Breast epithelium (tissue), 4 donors: ENCODE measurements at regions not wholly inside any gene's neighbourhood (a gene's known extent, or its start where the extent isn't known, plus 50 kb on each side); places are given as distances from the start of the nearest gene placed in this dataset.

Experiments used
- DNase-seq, 2 donors: peaks; one replicate each; pipeline ENCODE4 v3.0.0-alpha.2; 2019; ENCODE audit warnings: low spot score in 2 of 2
- H3K27ac ChIP-seq, 2 donors: fragments of 200-600 bp; sonication (generic) in 1 of 2; one replicate each; pipeline ENCODE4 v1.5.1; 2016 to 2019; ENCODE audit warnings: mild to moderate bottlenecking in 1 of 2
- H3K27me3 ChIP-seq, 2 donors: fragments of 200-600 bp; sonication (generic) in 1 of 2; one replicate each; pipeline versions ENCODE4 v1.5.1 to v1.6.0; 2017 to 2019; ENCODE audit warnings: control low read depth in 1 of 2, mild to moderate bottlenecking in 1 of 2
- H3K36me3 ChIP-seq: fragments of 200-600 bp; one replicate; pipeline ENCODE4 v1.5.1; 2019
- H3K4me1 ChIP-seq, 2 donors: fragments of 200-600 bp; sonication (generic); one replicate each; pipeline ENCODE4 v1.5.1; 2016 to 2019; ENCODE audit warnings: control low read depth in 1 of 2
- H3K4me3 ChIP-seq, 3 donors: fragments of 200-600 bp; sonication (generic); 1 replicate in 2 of 3; 2 replicates in 1 of 3; pipeline ENCODE4 v1.5.1; 2016 to 2019; ENCODE audit warnings: mild to moderate bottlenecking in 3 of 3, moderate library complexity in 2 of 3
- H3K9me3 ChIP-seq, 2 donors: fragments of 200-600 bp; sonication (generic) in 1 of 2; one replicate each; pipeline ENCODE4 v1.5.1; 2016 to 2019; ENCODE audit warnings: control low read depth in 1 of 2
- CTCF ChIP-seq, 3 donors: fragments of 450-650 bp; IDR thresholded peaks; one replicate each; pipeline ENCODE4 v1.5.1; 2016 to 2017; ENCODE audit warnings: antibody characterized with exemption in 3 of 3, mild to moderate bottlenecking in 3 of 3, moderate library complexity in 3 of 3
- POLR2A ChIP-seq: fragments of 450-650 bp; IDR thresholded peaks from one replicate; pipeline ENCODE4 v1.6.1; 2016; ENCODE audit warnings: antibody characterized with exemption, mild to moderate bottlenecking, moderate library complexity
- POLR2AphosphoS5 ChIP-seq, 3 donors: sonication (generic); formaldehyde crosslinking; IDR thresholded peaks; one replicate each; pipeline ENCODE4 v1.6.1; 2017; ENCODE audit warnings: antibody characterized with exemption in 3 of 3
- intact Hi-C: fragments of 100-400 bp; cut with DNase I; formaldehyde crosslinking; loops from one replicate; pipeline ENCODE4 v1.15.1; 2023; ENCODE audit warnings: low total_unique reads

GRCh38 chr1:185404291-185404690 is 87.2 kb upstream of the IVNS1ABP start:
- Histone ChIP-seq H3K4me3 (peak overlapping the region; percentile 4 to 36 (median 31)), H3K9me3 (no peaks in the 10 kb centered on the region), H3K27ac (no peak overlapping the region), H3K4me1 (no peaks in the 10 kb centered on the region), H3K36me3 (no peaks in the 10 kb centered on the region), H3K27me3 (no peaks in the 10 kb centered on the region)
- intact Hi-C loops: no loop called here
- DNase-seq: no peak
- TF ChIP-seq POLR2AphosphoS5 (IDR thresholded peaks at IDR 0.05) (no peak), CTCF (IDR thresholded peaks at IDR 0.05) (no peak), POLR2A (no peak)

- DNase-seq: no peak
- Histone ChIP-seq H3K4me3 (no peak overlapping the region), H3K36me3 (no peaks in the 10 kb centered on the region), H3K9me3 (no peaks in the 10 kb centered on the region), H3K27ac (no peak overlapping the region), H3K4me1 (no peaks in the 10 kb centered on the region), H3K27me3 (no peaks in the 10 kb centered on the region)
- intact Hi-C loops: no loop called here
- no peak for TF ChIP-seq POLR2AphosphoS5 (IDR thresholded peaks at IDR 0.05)
- TF ChIP-seq CTCF (IDR thresholded peaks at IDR 0.05): no peak
- TF ChIP-seq POLR2A: no peak
Observed at GRCh38 chr1:185402930-185403329, 85.9 kb upstream of the IVNS1ABP start.

- TF ChIP-seq POLR2A: no peak
- Histone ChIP-seq H3K9me3 (no peaks in the 10 kb centered on the region), H3K27ac (no peak overlapping the region), H3K36me3 (no peaks in the 10 kb centered on the region), H3K27me3 (no peaks in the 10 kb centered on the region), H3K4me1 (no peaks in the 10 kb centered on the region), H3K4me3 (no peak overlapping the region)
- DNase-seq: no peak
- intact Hi-C loops: no loop called here
Observed at GRCh38 chr1:185401019-185401418, 84.0 kb upstream of the IVNS1ABP start.

DNA sequence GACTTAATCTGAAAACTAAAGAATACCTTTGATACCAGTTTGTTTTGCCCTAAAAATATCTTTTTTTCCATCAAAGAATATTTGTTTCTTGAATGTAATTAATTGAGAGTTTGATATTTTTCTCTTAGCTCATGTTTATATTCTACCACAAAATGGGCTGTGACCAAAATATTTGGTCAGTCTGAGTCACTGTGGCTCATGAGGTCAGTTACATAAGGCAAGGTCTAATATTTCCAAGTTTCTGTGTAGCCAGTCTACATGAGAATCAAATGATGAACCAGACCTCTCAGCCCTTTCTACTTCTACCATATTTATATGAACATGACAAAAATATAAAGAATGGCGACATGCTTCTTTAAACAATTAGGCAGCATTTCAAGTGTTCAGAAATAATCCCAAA is 83.0 kb upstream of the IVNS1ABP start:
- Histone ChIP-seq H3K27ac (no peak overlapping the region), H3K36me3 (no peaks in the 10 kb centered on the region), H3K27me3 (no peaks in the 10 kb centered on the region), H3K9me3 (no peaks in the 10 kb centered on the region), H3K4me3 (no peak overlapping the region), H3K4me1 (no peaks in the 10 kb centered on the region)
- intact Hi-C loops: no loop called here
- no peak for DNase-seq
- TF ChIP-seq POLR2AphosphoS5 (IDR thresholded peaks at IDR 0.05): no peak
- TF ChIP-seq CTCF (IDR thresholded peaks at IDR 0.05): no peak
- TF ChIP-seq POLR2A: no peak

DNA sequence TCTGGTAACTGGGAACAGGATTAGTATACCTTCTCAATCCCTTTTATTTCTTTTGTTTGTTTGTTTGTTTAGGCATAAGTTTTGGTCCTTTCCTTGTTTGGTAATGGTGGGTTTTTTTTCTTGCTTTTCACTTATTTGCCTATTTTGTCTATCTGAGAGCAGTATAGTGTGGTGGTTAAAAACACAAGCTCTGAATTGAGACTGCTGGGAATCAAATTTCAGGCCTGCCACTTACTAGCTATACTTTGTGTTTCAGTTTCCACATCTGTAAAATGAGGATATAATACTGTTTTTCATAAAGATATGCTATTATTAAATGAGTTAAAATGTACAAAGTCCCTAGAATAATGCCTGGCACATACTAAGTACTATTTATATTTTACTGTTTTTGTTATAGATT is 81.6 kb upstream of the IVNS1ABP start:
- intact Hi-C loops: no loop called here
- no peaks in the 10 kb centered on the region for H3K4me1 ChIP-seq
- no peaks in the 10 kb centered on the region for H3K36me3 ChIP-seq
- H3K9me3 ChIP-seq: no peaks in the 10 kb centered on the region
- DNase-seq: no peak
- no peaks in the 10 kb centered on the region for H3K27me3 ChIP-seq
- H3K4me3 ChIP-seq: no peak overlapping the region
- H3K27ac ChIP-seq: no peak overlapping the region
- TF ChIP-seq CTCF (IDR thresholded peaks at IDR 0.05) (no peak), POLR2A (no peak), POLR2AphosphoS5 (IDR thresholded peaks at IDR 0.05) (no peak)

DNA sequence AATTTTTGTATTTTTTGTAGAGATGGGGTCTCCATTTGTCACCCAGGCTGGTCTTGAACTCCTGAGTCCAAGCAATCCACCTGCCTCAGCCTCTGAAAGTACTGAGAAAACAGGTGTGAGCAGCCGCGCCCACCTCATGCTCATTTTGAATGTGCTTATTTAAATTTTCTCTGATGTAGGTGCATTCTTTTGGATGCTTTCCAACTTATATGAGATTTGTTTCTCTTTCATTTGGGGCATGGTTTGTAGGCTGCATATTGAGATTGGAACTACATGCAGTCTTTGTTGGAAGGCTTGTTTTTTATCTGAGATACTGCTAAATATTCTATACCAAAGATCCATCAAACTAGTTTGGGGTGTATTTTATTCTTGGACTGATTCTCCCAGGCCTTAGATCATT is 81.0 kb upstream of the IVNS1ABP start:
- Histone ChIP-seq H3K4me1 (no peaks in the 10 kb centered on the region), H3K36me3 (no peaks in the 10 kb centered on the region), H3K27ac (no peak overlapping the region), H3K27me3 (no peaks in the 10 kb centered on the region), H3K4me3 (no peak overlapping the region), H3K9me3 (no peaks in the 10 kb centered on the region)
- no peak for TF ChIP-seq CTCF (IDR thresholded peaks at IDR 0.05)
- TF ChIP-seq POLR2A: no peak
- TF ChIP-seq POLR2AphosphoS5 (IDR thresholded peaks at IDR 0.05): no peak
- intact Hi-C loops: no loop called here
- DNase-seq: no peak
